Ovary (tissue), 7 donors: ENCODE measurements at regions not wholly inside any gene's neighbourhood (a gene's known extent, or its start where the extent isn't known, plus 50 kb on each side); places are given as distances from the start of the nearest gene placed in this dataset.
"Not testable (repeated sequence)": the region's sequence is repeated elsewhere in the genome, so short reads cannot be mapped to it uniquely, and the experiment has no call there.

ENCODE experiments used
- DNase-seq, 5 donors: peaks; one replicate each; pipeline ENCODE4 v3.0.0-alpha.2; 2019 to 2020
- H3K27ac ChIP-seq, 2 donors: fragments of 200-600 bp; one replicate each; pipeline versions ENCODE4 v1.5.1 to v1.8.0; 2019 to 2022
- H3K27me3 ChIP-seq: fragments of 200-600 bp; one replicate; pipeline ENCODE4 v1.8.0; 2022
- H3K36me3 ChIP-seq: fragments of 200-600 bp; sonication (generic); one replicate; pipeline ENCODE4 v1.5.1; 2019
- H3K4me1 ChIP-seq: one replicate; pipeline ENCODE4 v1.8.1; 2013; ENCODE audit warnings: mild to moderate bottlenecking, moderate library complexity; ENCODE audit not compliant: insufficient read depth
- H3K4me3 ChIP-seq: fragments of 200-600 bp; sonication (generic); one replicate; pipeline ENCODE4 v1.5.1; 2017
- H3K9me3 ChIP-seq, 2 donors: fragments of 200-600 bp in 1 of 2; sonication (generic) in 1 of 2; one replicate each; pipeline versions ENCODE4 v1.5.1 to v1.8.1; 2013 to 2019; ENCODE audit warnings: mild to moderate bottlenecking in 1 of 2, moderate library complexity in 1 of 2
- CTCF ChIP-seq, 3 donors: fragments of 450-650 bp in 2 of 3; fragments of 200-600 bp in 1 of 3; IDR thresholded peaks; one replicate each; pipeline versions ENCODE4 v1.5.1 to v1.8.0; 2016 to 2022; ENCODE audit warnings: antibody characterized with exemption in 3 of 3, mild to moderate bottlenecking in 1 of 3
- EP300 ChIP-seq: sonication (generic); formaldehyde crosslinking; IDR thresholded peaks from one replicate; pipeline ENCODE4 v1.6.1; 2017; ENCODE audit warnings: antibody characterized with exemption
- POLR2A ChIP-seq: fragments of 450-650 bp; IDR thresholded peaks from one replicate; pipeline ENCODE4 v1.6.1; 2017; ENCODE audit warnings: antibody characterized with exemption, mild to moderate bottlenecking, moderate library complexity
- WGBS, 3 donors: extraction: QIAGEN DNeasy Blood & Tissue Kit in 1 of 3; methylation state at CpG; one replicate each; pipeline versions ENCODE4 v1.1.5 to v1.1.7; 2013 to 2017; 5-methylcytosine and 5-hydroxymethylcytosine counted together
- intact Hi-C, 4 donors: fragments of 100-400 bp; cut with DNase I; formaldehyde crosslinking; loops; one replicate each; pipeline versions ENCODE4 v1.11.0 to v1.15.1; 2022 to 2023
- donor health status: DM: no; HTN: no; CAD: no; lungs with moderate emphysema.
- donor health status: DM: no; HTN: no; CAD: no.
- donor health status: Bipolar disorder and iron deficiency.
- donor health status: DM: no; HTN: no; CAD: no.
- donor health status: DM: yes; HTN: yes; CAD: no.

- DNase-seq: peak in 1 of 5 donors; percentile 15
- WGBS, 3 donors: 63 to 75% (median 71%) methylated on average over 8 of the region's 8 CpGs
- Histone ChIP-seq H3K4me1 (no peaks in the 10 kb centered on the region), H3K27me3 (no peaks in the 10 kb centered on the region), H3K27ac (no peak overlapping the region), H3K36me3 (no peaks in the 10 kb centered on the region), H3K4me3 (no peak overlapping the region), H3K9me3 (no peaks in the 10 kb centered on the region)
- intact Hi-C loops: no loop called here
- TF ChIP-seq EP300: no peak
- no peak for TF ChIP-seq CTCF (IDR thresholded peaks at IDR 0.05)
- TF ChIP-seq POLR2A: no peak
These were observed 332.4 kb downstream of the SLC7A11 start for GRCh38 chr4:137909529-137910309.

GRCh38 chr4:137905930-137906329 lies 336.2 kb downstream of the SLC7A11 start:
- no peak for TF ChIP-seq EP300
- TF ChIP-seq POLR2A: no peak
- intact Hi-C loops: no loop called here
- Histone ChIP-seq H3K27me3 (no peaks in the 10 kb centered on the region), H3K9me3 (no peaks in the 10 kb centered on the region), H3K27ac (no peak overlapping the region), H3K4me1 (no peaks in the 10 kb centered on the region), H3K36me3 (no peaks in the 10 kb centered on the region), H3K4me3 (no peak overlapping the region)
- no peak for DNase-seq
- 81 to 90% (median 87%) methylated on average over 4 of the region's 4 CpGs for WGBS, 3 donors

- H3K27ac ChIP-seq: no peak overlapping the region
- DNase-seq: no peak
- no peaks in the 10 kb centered on the region for H3K9me3 ChIP-seq
- H3K4me3 ChIP-seq: no peak overlapping the region
- no peaks in the 10 kb centered on the region for H3K4me1 ChIP-seq
- H3K27me3 ChIP-seq: no peaks in the 10 kb centered on the region
- H3K36me3 ChIP-seq: no peaks in the 10 kb centered on the region
- WGBS, 3 donors: 87 to 97% (median 94%) methylated on average over 1 of the region's 1 CpG
- intact Hi-C loops: no loop called here
- no peak for TF ChIP-seq CTCF (IDR thresholded peaks at IDR 0.05)
- TF ChIP-seq POLR2A: no peak
- no peak for TF ChIP-seq EP300
These were observed 341.0 kb downstream of the SLC7A11 start for GRCh38 chr4:137901114-137901513.

GRCh38 chr4:137896221-137896737 lies 345.9 kb downstream of the SLC7A11 start:
- H3K4me3 ChIP-seq: no peak overlapping the region
- intact Hi-C loops: no loop called here
- H3K9me3 ChIP-seq: no peaks in the 10 kb centered on the region
- H3K27me3 ChIP-seq: no peaks in the 10 kb centered on the region
- no peak for TF ChIP-seq EP300
- TF ChIP-seq CTCF (IDR thresholded peaks at IDR 0.05): no peak
- TF ChIP-seq POLR2A: no peak
- WGBS, 3 donors: 62 to 73% (median 66%) methylated on average over 5 of the region's 5 CpGs
- no peak overlapping the region for H3K27ac ChIP-seq
- no peaks in the 10 kb centered on the region for H3K4me1 ChIP-seq
- DNase-seq: no peak
- no peaks in the 10 kb centered on the region for H3K36me3 ChIP-seq

- intact Hi-C loops, H3K27me3 ChIP-seq, H3K4me3 ChIP-seq, H3K4me1 ChIP-seq, DNase-seq, H3K9me3 ChIP-seq, H3K27ac ChIP-seq, H3K36me3 ChIP-seq: not testable (repeated sequence)
- 93 to 100% (median 94%) methylated on average over 1 of the region's 1 CpG for WGBS, 3 donors
These were observed 346.6 kb downstream of the SLC7A11 start for GRCh38 chr4:137895515-137895914.
